A673 (cell line): ENCODE measurements at regions not wholly inside any gene's neighbourhood (a gene's known extent, or its start where the extent isn't known, plus 50 kb on each side); places are given as distances from the start of the nearest gene placed in this dataset. TPM values are rescaled to one million over a fixed set of nuclear protein-coding genes. Genes with fewer than 3 reads are reported as not detected.

Source experiments
- BruUV-seq: library from RNA; stranded (reverse); fragments of 400-500 nt; replicated peaks from 2 replicates; lab custom pipeline; 2021; lab: Mats Ljungman, UMichigan
- CTCF ChIA-PET: fragments of 300-600 bp; sonication (Branson Sonifier 250); formaldehyde crosslinking; loops from one replicate; lab custom pipeline; 2022; ENCODE audit warnings: antibody characterized with exemption; lab: Charles Lee
- POLR2A ChIA-PET: fragments of 300-600 bp; sonication (Branson Sonifier 250); formaldehyde crosslinking; loops from one replicate; lab custom pipeline; 2022; ENCODE audit warnings: antibody characterized with exemption; ENCODE audit not compliant: low non-redundant PET; lab: Charles Lee
- DNase-seq: peaks from one replicate; pipeline ENCODE4 v3.0.0-alpha.2; 2015; ENCODE audit warnings: low spot score
- H3K27ac ChIP-seq: fragments of 200-600 bp; sonication (generic); 2 replicates; pipeline ENCODE4 v1.5.1; 2016; ENCODE audit warnings: mixed run types, low read depth, mild to moderate bottlenecking, mixed read lengths, antibody characterized with exemption, low read length; ENCODE audit not compliant: poor library complexity, severe bottlenecking
- H3K27me3 ChIP-seq: fragments of 200-600 bp; sonication (generic); replicated peaks from 2 replicates; pipeline ENCODE4 v1.6.1; 2017; ENCODE audit warnings: mixed run types, low read depth, mild to moderate bottlenecking, mixed read lengths, antibody characterized with exemption, low read length; ENCODE audit not compliant: insufficient read depth, poor library complexity
- H3K36me3 ChIP-seq: fragments of 200-600 bp; sonication (generic); 2 replicates; pipeline ENCODE4 v1.6.1; 2016; ENCODE audit warnings: mixed run types, mild to moderate bottlenecking, mixed read lengths, antibody characterized with exemption, low read length; ENCODE audit not compliant: insufficient read depth, poor library complexity, severe bottlenecking
- H3K4me1 ChIP-seq: fragments of 200-600 bp; sonication (generic); 2 replicates; pipeline ENCODE4 v1.6.1; 2017; ENCODE audit warnings: mixed run types, mild to moderate bottlenecking, mixed read lengths, antibody characterized with exemption, low read length; ENCODE audit not compliant: insufficient read depth, poor library complexity, severe bottlenecking
- H3K4me3 ChIP-seq: fragments of 200-600 bp; sonication (generic); 2 replicates; pipeline ENCODE4 v1.5.1; 2016; ENCODE audit warnings: low read depth, mixed run types, mild to moderate bottlenecking, mixed read lengths, low read length; ENCODE audit not compliant: poor library complexity, severe bottlenecking
- H3K9me3 ChIP-seq: fragments of 200-600 bp; sonication (generic); 2 replicates; pipeline ENCODE4 v1.6.1; 2016; ENCODE audit warnings: mixed run types, low read depth, mild to moderate bottlenecking, mixed read lengths, antibody characterized with exemption, low read length; ENCODE audit not compliant: poor library complexity, severe bottlenecking
- CTCF ChIP-seq: fragments of 300-800, 200-600 bp; sonication (generic); conservative IDR thresholded peaks from 2 replicates; pipeline ENCODE4 v1.5.1; 2017; ENCODE audit warnings: low read depth, mild to moderate bottlenecking, antibody characterized with exemption, low read length, moderate library complexity, mixed read lengths
- EZH2 ChIP-seq: fragments of 200-600 bp; sonication (generic); IDR thresholded peaks from 2 replicates; pipeline ENCODE4 v1.6.1; 2017; ENCODE audit warnings: borderline replicate concordance, low read depth, mild to moderate bottlenecking, mixed read lengths, antibody characterized with exemption, low read length; ENCODE audit not compliant: poor library complexity, severe bottlenecking
- intact Hi-C: fragments of 100-400 bp; cut with micrococcal nuclease; formaldehyde crosslinking; loops from one replicate; pipeline ENCODE4 v1.10.0; 2022; ENCODE audit not compliant: unreplicated experiment
- microRNA-seq: library from miRNA; unstranded; fragments of <30 nt; microRNA quantifications from one replicate; pipeline ENCODE4 v1.2.0, GENCODE V29; 2021

- BruUV-seq: no TSS peak
- Histone ChIP-seq H3K4me1 (no peaks in the 10 kb centered on the region), H3K4me3 (no peak overlapping the region), H3K27me3 (no peaks in the 10 kb centered on the region), H3K36me3 (no peaks in the 10 kb centered on the region), H3K9me3 (no peaks in the 10 kb centered on the region), H3K27ac (no peak overlapping the region)
- intact Hi-C loops: no loop called here
- TF ChIP-seq EZH2: no peak
- TF ChIP-seq CTCF: no peak
- no peak for DNase-seq
- ChIA-PET POLR2A (no interaction called here), CTCF (no interaction called here)
Observed at GRCh38 chr22:25510876-25511275, 53.6 kb upstream of the GRK3 start.

GRCh38 chr22:25511725-25512124 lies 52.8 kb upstream of the GRK3 start:
- ChIA-PET CTCF (no interaction called here), POLR2A (no interaction called here)
- BruUV-seq: no TSS peak
- no peak overlapping the region for H3K27ac ChIP-seq
- no peaks in the 10 kb centered on the region for H3K4me1 ChIP-seq
- no peak for TF ChIP-seq EZH2
- TF ChIP-seq CTCF: no peak
- intact Hi-C loops: no loop called here
- H3K27me3 ChIP-seq: no peaks in the 10 kb centered on the region
- H3K36me3 ChIP-seq: no peaks in the 10 kb centered on the region
- no peak overlapping the region for H3K4me3 ChIP-seq
- H3K9me3 ChIP-seq: no peaks in the 10 kb centered on the region
- DNase-seq: no peak

GRCh38 chr22:25514436-25515180 lies 49.9 kb upstream of the GRK3 start:
- DNase-seq: no peak
- H3K4me3 ChIP-seq: no peak overlapping the region
- no peaks in the 10 kb centered on the region for H3K27me3 ChIP-seq
- no peaks in the 10 kb centered on the region for H3K36me3 ChIP-seq
- intact Hi-C loops: no loop called here
- H3K27ac ChIP-seq: no peak overlapping the region
- no peak for TF ChIP-seq EZH2
- TF ChIP-seq CTCF: no peak
- no TSS peak for BruUV-seq
- H3K4me1 ChIP-seq: no peaks in the 10 kb centered on the region
- POLR2A ChIA-PET: no interaction called here
- CTCF ChIA-PET: no interaction called here
- H3K9me3 ChIP-seq: no peaks in the 10 kb centered on the region

Small RNA genes in the stretch of these regions (microRNA-seq; reads per million reads assigned to microRNA genes)
- not detected for gene MIR6817
